D721Med (cell line): ENCODE measurements at regions not wholly inside any gene's neighbourhood (a gene's known extent, or its start where the extent isn't known, plus 50 kb on each side); places are given as distances from the start of the nearest gene placed in this dataset.

Source experiments
- DNase-seq: peaks from one replicate; pipeline ENCODE4 v3.0.0; 2011; ENCODE audit warnings: low spot score; ENCODE audit not compliant: insufficient read length
- FAIRE-seq: peaks from 2 replicates; lab custom pipeline; 2011; peaks lifted over from hg19 to GRCh38; lab: Jason Lieb, UNC
- CTCF ChIP-seq: IDR thresholded peaks from 2 replicates; pipeline ENCODE4 v1.5.1; 2012; ENCODE audit warnings: mild to moderate bottlenecking, control low read depth; ENCODE audit not compliant: insufficient read depth; ENCODE audit errors: missing control alignments

- no peak for TF ChIP-seq CTCF
- no peak for DNase-seq
- no peak for FAIRE-seq
Observed at GRCh38 chr11:10394229-10395101, 60.6 kb upstream of the AMPD3 start.

GRCh38 chr11:10395166-10395897 is 59.7 kb upstream of the AMPD3 start:
- DNase-seq (no peak), FAIRE-seq (no peak)
- TF ChIP-seq CTCF: no peak

- no peak for TF ChIP-seq CTCF
- DNase-seq (no peak), FAIRE-seq (no peak)
Observed at GRCh38 chr11:10396771-10397170, 58.3 kb upstream of the AMPD3 start.

GRCh38 chr11:10397226-10397987 is 57.7 kb upstream of the AMPD3 start:
- no peak for DNase-seq

GRCh38 chr11:10398525-10398924 is 56.5 kb upstream of the AMPD3 start:
- no peak for DNase-seq
- no peak for FAIRE-seq
- TF ChIP-seq CTCF: no peak

More at GRCh38 chr11:10397226-10397987, 57.7 kb upstream of the AMPD3 start:
- FAIRE-seq: no peak
- TF ChIP-seq CTCF: no peak

GRCh38 chr11:10400856-10401255 is 54.2 kb upstream of the AMPD3 start:
- no peak for TF ChIP-seq CTCF
- no peak for FAIRE-seq
- no peak for DNase-seq
